GM23248 (cell line): ENCODE measurements at regions not wholly inside any gene's neighbourhood (a gene's known extent, or its start where the extent isn't known, plus 50 kb on each side); places are given as distances from the start of the nearest gene placed in this dataset.

Source experiments
- EZH2 ChIP-seq: fragments of 200-600 bp; sonication (generic); IDR thresholded peaks from 2 replicates; pipeline ENCODE4 v1.6.1; 2018; ENCODE audit warnings: antibody characterized with exemption, mild to moderate bottlenecking; ENCODE audit not compliant: insufficient read depth, poor library complexity, severe bottlenecking
- EZH2phosphoT487 ChIP-seq: fragments of 200-600 bp; sonication (generic); IDR thresholded peaks from 2 replicates; pipeline ENCODE4 v1.6.1; 2018; ENCODE audit warnings: antibody characterized with exemption, moderate library complexity, mild to moderate bottlenecking, low read depth; ENCODE audit not compliant: insufficient read depth

- TF ChIP-seq EZH2 (no peak), EZH2phosphoT487 (no peak)
These were observed 121.8 kb upstream of the ERRFI1 start for GRCh38 chr1:8147956-8148355.
